ENCODE measurements at regions not wholly inside any gene's neighbourhood (a gene's known extent, or its start where the extent isn't known, plus 50 kb on each side); places are given as distances from the start of the nearest gene placed in this dataset.

DNA sequence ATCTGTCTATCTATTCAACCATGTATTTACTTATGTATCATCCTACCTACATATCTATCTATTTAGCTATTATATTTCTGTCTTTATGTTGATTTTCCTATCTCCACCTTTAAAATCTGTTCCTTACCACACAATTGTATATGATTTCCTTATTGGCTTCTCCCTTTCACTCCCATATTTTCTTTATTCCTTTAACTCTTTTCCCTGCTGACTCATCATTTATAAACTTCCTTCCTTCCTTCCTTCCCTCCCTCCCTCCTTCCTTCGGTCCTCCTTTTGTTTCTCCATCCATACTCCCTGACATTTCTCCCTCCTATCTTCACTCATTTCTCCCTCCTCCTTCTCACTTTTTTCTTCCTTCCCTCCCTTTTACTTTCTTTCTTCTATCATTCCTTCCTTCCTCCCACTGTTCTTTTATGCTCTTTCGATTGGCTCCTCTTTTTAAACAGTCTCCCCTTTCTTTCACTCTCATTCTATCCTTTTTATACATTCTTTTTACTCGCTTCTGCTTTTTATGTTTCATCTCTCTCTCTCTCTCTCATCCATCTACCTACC lies 100.3 kb downstream of the RBMX2 start:
- H3K9ac ChIP-seq (ENCODE audit: control insufficient read depth, insufficient read depth, low read length), result no peak overlapping the region
- H2AFZ ChIP-seq (ENCODE audit: control insufficient read depth, low read depth, low read length), result no peak overlapping the region
- no peak overlapping the region for H3K4me2 ChIP-seq (ENCODE audit: control insufficient read depth, insufficient read depth)
- ChIA-PET SMC1A (ENCODE audit: uncharacterized antibody, unreplicated experiment) (no interaction called here), RAD21 (ENCODE audit: unreplicated experiment) (no interaction called here), POLR2A (no interaction called here), CTCF (no interaction called here)
- no peaks in the 10 kb centered on the region for H3K79me2 ChIP-seq (ENCODE audit: control insufficient read depth, insufficient read depth, low read length)
- DNase-seq (ENCODE audit: low read depth, low spot score), result no peak
- no peaks in the 10 kb centered on the region; a peak in 1 of 4 replicates for H3K27me3 ChIP-seq (replicated peaks in 1 of 2; ENCODE audit: control insufficient read depth in 2 of 2, insufficient read depth in 2 of 2, low read length in 1 of 2)
- 6% methylated on average over 2 of the region's 3 CpGs for WGBS (ENCODE audit: insufficient coverage, insufficient replicate concordance, low lambda C conversion rate, missing lambda C conversion rate)
- H3K4me1 ChIP-seq (ENCODE audit: control insufficient read depth, insufficient read depth, low read length), result no peaks in the 10 kb centered on the region
- ATAC-seq, result no peak
- H3K9me3 ChIP-seq (replicated peaks; ENCODE audit: control insufficient read depth, insufficient read depth, low read length), result no peaks in the 10 kb centered on the region
- no peak overlapping the region for H3K4me3 ChIP-seq
- FAIRE-seq, result no peak
- no peaks in the 10 kb centered on the region for H4K20me1 ChIP-seq (ENCODE audit: control insufficient read depth, insufficient read depth)
- in situ Hi-C loops (cut with MboI), result no loop called here
- intact Hi-C loops (cut with micrococcal nuclease; ENCODE audit: unreplicated experiment), result no loop called here
- BruUV-seq (replicated peaks), result no TSS peak
- H3K27ac ChIP-seq (ENCODE audit: control insufficient read depth, insufficient read depth), result no peak overlapping the region
- H3K36me3 ChIP-seq (ENCODE audit: control insufficient read depth in 2 of 2, insufficient read depth in 2 of 2, low read length in 1 of 2), result no peaks in the 10 kb centered on the region
- TF ChIP-seq PAX5 (IDR thresholded peaks at IDR 0.05; ENCODE audit: borderline replicate concordance, low read depth, low read length) (no peak), RAD51 (IDR thresholded peaks at IDR 0.05) (no peak), YY1 (IDR thresholded peaks at IDR 0.05; ENCODE audit: low read depth, low read length) (no peak), BCL11A (IDR thresholded peaks at IDR 0.05; ENCODE audit: low read depth, low read length) (no peak), RCOR1 (conservative IDR thresholded peaks at IDR 0.05; ENCODE audit: low read depth, low read length) (no peak), ZBTB4 (CRISPR knock-in tag; IDR thresholded peaks at IDR 0.05) (no peak), RBBP5 (conservative IDR thresholded peaks at IDR 0.05) (no peak), ZZZ3 (IDR thresholded peaks at IDR 0.05; ENCODE audit: control insufficient read depth, insufficient read length, low read depth) (no peak), CBX3 (IDR thresholded peaks at IDR 0.05; ENCODE audit: borderline replicate concordance, low read depth) (no peak), SMARCA5 (IDR thresholded peaks at IDR 0.05) (no peak), POLR2AphosphoS2 (IDR thresholded peaks at IDR 0.05; ENCODE audit: low read depth, low read length) (no peak), CTCF (IDR thresholded peaks at IDR 0.05 in 2 of 3, conservative IDR thresholded peaks at IDR 0.05 in 1 of 3; ENCODE audit: control insufficient read depth in 2 of 3, extremely low read depth in 1 of 3, insufficient read depth in 1 of 3, low read depth in 3 of 3, low read length in 3 of 3) (no peak), CREB1 (IDR thresholded peaks at IDR 0.05; ENCODE audit: low read depth) (no peak)
- TF ChIP-seq, protein P1, sequence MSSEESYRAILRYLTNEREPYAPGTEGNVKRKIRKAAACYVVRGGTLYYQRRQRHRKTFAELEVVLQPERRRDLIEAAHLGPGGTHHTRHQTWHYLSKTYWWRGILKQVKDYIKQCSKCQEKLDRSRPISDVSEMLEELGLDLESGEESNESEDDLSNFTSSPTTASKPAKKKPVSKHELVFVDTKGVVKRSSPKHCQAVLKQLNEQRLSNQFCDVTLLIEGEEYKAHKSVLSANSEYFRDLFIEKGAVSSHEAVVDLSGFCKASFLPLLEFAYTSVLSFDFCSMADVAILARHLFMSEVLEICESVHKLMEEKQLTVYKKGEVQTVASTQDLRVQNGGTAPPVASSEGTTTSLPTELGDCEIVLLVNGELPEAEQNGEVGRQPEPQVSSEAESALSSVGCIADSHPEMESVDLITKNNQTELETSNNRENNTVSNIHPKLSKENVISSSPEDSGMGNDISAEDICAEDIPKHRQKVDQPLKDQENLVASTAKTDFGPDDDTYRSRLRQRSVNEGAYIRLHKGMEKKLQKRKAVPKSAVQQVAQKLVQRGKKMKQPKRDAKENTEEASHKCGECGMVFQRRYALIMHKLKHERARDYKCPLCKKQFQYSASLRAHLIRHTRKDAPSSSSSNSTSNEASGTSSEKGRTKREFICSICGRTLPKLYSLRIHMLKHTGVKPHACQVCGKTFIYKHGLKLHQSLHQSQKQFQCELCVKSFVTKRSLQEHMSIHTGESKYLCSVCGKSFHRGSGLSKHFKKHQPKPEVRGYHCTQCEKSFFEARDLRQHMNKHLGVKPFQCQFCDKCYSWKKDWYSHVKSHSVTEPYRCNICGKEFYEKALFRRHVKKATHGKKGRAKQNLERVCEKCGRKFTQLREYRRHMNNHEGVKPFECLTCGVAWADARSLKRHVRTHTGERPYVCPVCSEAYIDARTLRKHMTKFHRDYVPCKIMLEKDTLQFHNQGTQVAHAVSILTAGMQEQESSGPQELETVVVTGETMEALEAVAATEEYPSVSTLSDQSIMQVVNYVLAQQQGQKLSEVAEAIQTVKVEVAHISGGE (CRISPR knock-in tag; IDR thresholded peaks at IDR 0.05), result no peak
- TF ChIP-seq, protein P2, sequence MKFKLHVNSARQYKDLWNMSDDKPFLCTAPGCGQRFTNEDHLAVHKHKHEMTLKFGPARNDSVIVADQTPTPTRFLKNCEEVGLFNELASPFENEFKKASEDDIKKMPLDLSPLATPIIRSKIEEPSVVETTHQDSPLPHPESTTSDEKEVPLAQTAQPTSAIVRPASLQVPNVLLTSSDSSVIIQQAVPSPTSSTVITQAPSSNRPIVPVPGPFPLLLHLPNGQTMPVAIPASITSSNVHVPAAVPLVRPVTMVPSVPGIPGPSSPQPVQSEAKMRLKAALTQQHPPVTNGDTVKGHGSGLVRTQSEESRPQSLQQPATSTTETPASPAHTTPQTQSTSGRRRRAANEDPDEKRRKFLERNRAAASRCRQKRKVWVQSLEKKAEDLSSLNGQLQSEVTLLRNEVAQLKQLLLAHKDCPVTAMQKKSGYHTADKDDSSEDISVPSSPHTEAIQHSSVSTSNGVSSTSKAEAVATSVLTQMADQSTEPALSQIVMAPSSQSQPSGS (IDR thresholded peaks at IDR 0.05; ENCODE audit: low read length), result no peak
